ENCODE measurements at regions not wholly inside any gene's neighbourhood (a gene's known extent, or its start where the extent isn't known, plus 50 kb on each side); places are given as distances from the start of the nearest gene placed in this dataset.

GRCh38 chr9:89958086-89958485 is 353.3 kb downstream of the GADD45G start:
- no peak overlapping the region for H3K4me2 ChIP-seq (ENCODE audit: control insufficient read depth, insufficient read depth)
- H3K36me3 ChIP-seq (ENCODE audit: control insufficient read depth in 2 of 2, insufficient read depth in 2 of 2, low read length in 1 of 2): no peaks in the 10 kb centered on the region
- ChIA-PET CTCF (interaction anchor here (0.9 kb wide), 1 partner anchor 365 kb away, joined by 4 read pairs; no protein-coding TSS in a partner anchor), POLR2A (no interaction called here), SMC1A (ENCODE audit: uncharacterized antibody, unreplicated experiment) (no interaction called here), RAD21 (ENCODE audit: unreplicated experiment) (no interaction called here)
- no peaks in the 10 kb centered on the region; the same call in 1 of the 2 replicates for H3K4me1 ChIP-seq (ENCODE audit: control insufficient read depth, insufficient read depth, low read length)
- FAIRE-seq: no peak
- DNase-seq (ENCODE audit: low read depth, low spot score): no peak
- TF ChIP-seq SUZ12 (IDR thresholded peaks at IDR 0.05; ENCODE audit: unreplicated experiment): no peak
- no peak for TF ChIP-seq TCF3 (IDR thresholded peaks at IDR 0.05; ENCODE audit: borderline replicate concordance, insufficient read depth, low read depth, low read length)
- TF ChIP-seq EP300 (IDR thresholded peaks at IDR 0.05; ENCODE audit: borderline replicate concordance in 1 of 2, control insufficient read depth in 1 of 2, low read depth in 2 of 2, low read length in 2 of 2): no peak
- TF ChIP-seq GABPA (IDR thresholded peaks at IDR 0.05; ENCODE audit: low read depth): no peak
- no peak for TF ChIP-seq ZZZ3 (IDR thresholded peaks at IDR 0.05; ENCODE audit: control insufficient read depth, insufficient read length, low read depth)
- no peak for TF ChIP-seq TCF12 (IDR thresholded peaks at IDR 0.05; ENCODE audit: low read depth, low read length)
- no peak for TF ChIP-seq MTA3 (IDR thresholded peaks at IDR 0.05; ENCODE audit: borderline replicate concordance, low read length)
- TF ChIP-seq MTA2 (IDR thresholded peaks at IDR 0.05; ENCODE audit: low read depth): no peak
- no peak for TF ChIP-seq RAD51 (IDR thresholded peaks at IDR 0.05)
- no peak for TF ChIP-seq NKRF (conservative IDR thresholded peaks at IDR 0.05)
- no peak for TF ChIP-seq NFXL1 (IDR thresholded peaks at IDR 0.05; ENCODE audit: borderline replicate concordance)
- no peak for TF ChIP-seq SUPT20H (IDR thresholded peaks at IDR 0.05; ENCODE audit: borderline replicate concordance, control insufficient read depth, low read depth, low read length)
- TF ChIP-seq HDAC2 (IDR thresholded peaks at IDR 0.05): no peak
- TF ChIP-seq ETV6 (conservative IDR thresholded peaks at IDR 0.05 in 1 of 2, IDR thresholded peaks at IDR 0.05 in 1 of 2; ENCODE audit: borderline replicate concordance in 1 of 2, low read depth in 1 of 2): no peak
- no peak for TF ChIP-seq NFYA (IDR thresholded peaks at IDR 0.05; ENCODE audit: borderline replicate concordance, low read depth, low read length)
- no peak for TF ChIP-seq USF2 (IDR thresholded peaks at IDR 0.05; ENCODE audit: borderline replicate concordance, low read depth, low read length)
- TF ChIP-seq HDAC6 (IDR thresholded peaks at IDR 0.05; ENCODE audit: unreplicated experiment): no peak
- no peak for TF ChIP-seq ZBTB4 (CRISPR knock-in tag; IDR thresholded peaks at IDR 0.05)
- in situ Hi-C loops (cut with MboI): no loop called here
- H3K9me3 ChIP-seq (replicated peaks; ENCODE audit: control insufficient read depth, insufficient read depth, low read length): no peaks in the 10 kb centered on the region
- no peaks in the 10 kb centered on the region for H3K27me3 ChIP-seq (replicated peaks in 1 of 2; ENCODE audit: control insufficient read depth in 2 of 2, insufficient read depth in 2 of 2, low read length in 1 of 2)
- intact Hi-C loops (cut with micrococcal nuclease; ENCODE audit: unreplicated experiment): no loop called here
- H3K79me2 ChIP-seq (ENCODE audit: control insufficient read depth, insufficient read depth, low read length): no peaks in the 10 kb centered on the region
- ATAC-seq: no peak
- H3K27ac ChIP-seq (ENCODE audit: control insufficient read depth, insufficient read depth): no peak overlapping the region
- WGBS (ENCODE audit: insufficient coverage, insufficient replicate concordance, low lambda C conversion rate, missing lambda C conversion rate): 49% methylated on average over 11 of the region's 11 CpGs
- H3K4me3 ChIP-seq: no peak overlapping the region
- no TSS peak for BruUV-seq (replicated peaks)
- no peak overlapping the region for H2AFZ ChIP-seq (ENCODE audit: control insufficient read depth, low read depth, low read length)
- no peak overlapping the region for H3K9ac ChIP-seq (ENCODE audit: control insufficient read depth, insufficient read depth, low read length)
- no peaks in the 10 kb centered on the region for H4K20me1 ChIP-seq (ENCODE audit: control insufficient read depth, insufficient read depth)
